GM03348 (cell line): ENCODE measurements at regions not wholly inside any gene's neighbourhood (a gene's known extent, or its start where the extent isn't known, plus 50 kb on each side); places are given as distances from the start of the nearest gene placed in this dataset.
"Not testable (repeated sequence)": the region's sequence is repeated elsewhere in the genome, so short reads cannot be mapped to it uniquely, and the experiment has no call there.

Experiments used
- DNase-seq: peaks from one replicate; pipeline ENCODE4 v3.0.0; 2012; ENCODE audit warnings: low spot score

- DNase-seq = no peak
Measured at GRCh38 chr5:100017520-100018262, 517.5 kb upstream of the FAM174A start.

GRCh38 chr5:100013305-100013704 lies 521.9 kb upstream of the FAM174A start:
- not testable (repeated sequence) for DNase-seq

- not testable (repeated sequence) for DNase-seq
Measured at GRCh38 chr5:100011160-100011559, 524.0 kb upstream of the FAM174A start.

GRCh38 chr5:100004969-100005368 lies 530.2 kb upstream of the FAM174A start:
- DNase-seq = no peak

- no peak for DNase-seq
Measured at GRCh38 chr5:99998319-99998718, 536.9 kb upstream of the FAM174A start.

GRCh38 chr5:99995407-99995806 lies 539.8 kb upstream of the FAM174A start:
- DNase-seq = no peak

GRCh38 chr5:99973779-99974178 lies 561.4 kb upstream of the FAM174A start:
- DNase-seq = no peak

- no peak for DNase-seq
Measured at GRCh38 chr5:99955962-99956361, 579.2 kb upstream of the FAM174A start.

- no peak for DNase-seq
Measured at GRCh38 chr5:99955006-99955405, 580.2 kb upstream of the FAM174A start.

- DNase-seq = no peak
Measured at GRCh38 chr5:99949969-99950524, 585.1 kb upstream of the FAM174A start.

- DNase-seq = no peak
Measured at GRCh38 chr5:99949361-99949760, 585.8 kb upstream of the FAM174A start.

GRCh38 chr5:99948850-99949249 lies 586.3 kb upstream of the FAM174A start:
- no peak for DNase-seq

GRCh38 chr5:99945478-99946442 lies 589.4 kb upstream of the FAM174A start:
- no peak for DNase-seq

- DNase-seq = no peak
Measured at GRCh38 chr5:99940540-99940939, 594.6 kb upstream of the FAM174A start.

GRCh38 chr5:99936911-99937310 lies 598.3 kb upstream of the FAM174A start:
- no peak for DNase-seq

GRCh38 chr5:99929806-99930135 lies 605.4 kb upstream of the FAM174A start:
- no peak for DNase-seq

- no peak for DNase-seq
Measured at GRCh38 chr5:99929067-99929805, 605.9 kb upstream of the FAM174A start.

GRCh38 chr5:99928490-99928889 lies 606.7 kb upstream of the FAM174A start:
- DNase-seq = no peak

GRCh38 chr5:99926463-99926862 lies 608.7 kb upstream of the FAM174A start:
- no peak for DNase-seq

- no peak for DNase-seq
Measured at GRCh38 chr5:99922386-99922785, 612.8 kb upstream of the FAM174A start.

GRCh38 chr5:99911971-99912370 lies 623.2 kb upstream of the FAM174A start:
- no peak for DNase-seq

- DNase-seq = no peak
Measured at GRCh38 chr5:99906776-99907175, 628.4 kb upstream of the FAM174A start.
